ENCODE measurements at regions not wholly inside any gene's neighbourhood (a gene's known extent, or its start where the extent isn't known, plus 50 kb on each side); places are given as distances from the start of the nearest gene placed in this dataset.
"Not testable (repeated sequence)": the region's sequence is repeated elsewhere in the genome, so short reads cannot be mapped to it uniquely, and the experiment has no call there.

GRCh38 chr6:144977250-144977864, 692.2 kb downstream of the UTRN start:
- ATAC-seq (peak; percentile 99), DNase-seq (ENCODE audit: low spot score) (peak; percentile 80)
- H3K36me3 ChIP-seq (ENCODE audit: insufficient read depth); H3K27ac ChIP-seq (ENCODE audit: low read depth); H3K27me3 Mint-ChIP-seq (ENCODE audit: insufficient read depth, low read depth, poor library complexity); H3K36me3 Mint-ChIP-seq (ENCODE audit: low read depth); H3K9me3 Mint-ChIP-seq; H4K20me1 ChIP-seq (replicated peaks; ENCODE audit: insufficient read depth); H3K4me1 ChIP-seq (ENCODE audit: insufficient read depth); H3F3A ChIP-seq (replicated peaks; ENCODE audit: low read depth); H3K4me3 Mint-ChIP-seq; H3K27me3 ChIP-seq (ENCODE audit: insufficient read depth); H3K79me2 ChIP-seq (replicated peaks; ENCODE audit: insufficient read depth); H3K9me2 ChIP-seq (ENCODE audit: insufficient read depth): not testable (repeated sequence)
- Histone ChIP-seq H2AFZ (peak overlapping the region; percentile 92), H3K4me2 (peak overlapping the region; percentile 58; the same call in 1 of the 2 replicates), H3K4me3 (peak overlapping the region; percentile 4; the same call in 1 of the 2 replicates)
- H3K4me1 Mint-ChIP-seq = peaks cover 15% of the 10 kb centered on the region
- peak overlapping the region; percentile 74 for H3K27ac Mint-ChIP-seq

GRCh38 chr6:144978208-144978607, 693.1 kb downstream of the UTRN start:
- H3K79me2 ChIP-seq (replicated peaks; ENCODE audit: insufficient read depth) = no peaks in the 10 kb centered on the region
- TF ChIP-seq STAT1 (IDR thresholded peaks at IDR 0.05; ENCODE audit: unreplicated experiment) (no peak), CREB1 (CRISPR knock-in tag; IDR thresholded peaks at IDR 0.05; ENCODE audit: low read depth) (no peak), REST (IDR thresholded peaks at IDR 0.05; ENCODE audit: unreplicated experiment) (no peak), ZNF114 (CRISPR knock-in tag; IDR thresholded peaks at IDR 0.05) (no peak), NANOG (IDR thresholded peaks at IDR 0.05; ENCODE audit: borderline replicate concordance) (no peak), JUNB (IDR thresholded peaks at IDR 0.05; ENCODE audit: unreplicated experiment) (no peak), ETS1 (IDR thresholded peaks at IDR 0.05) (no peak), EZH2phosphoT487 (IDR thresholded peaks at IDR 0.05; ENCODE audit: unreplicated experiment) (no peak), EZH2 (IDR thresholded peaks at IDR 0.05; ENCODE audit: low read depth, unreplicated experiment) (no peak), POLR2AphosphoS5 (IDR thresholded peaks at IDR 0.05; ENCODE audit: low read depth) (no peak), ZNF331 (CRISPR knock-in tag; IDR thresholded peaks at IDR 0.05; ENCODE audit: low read depth) (no peak)
- TF ChIP-seq, protein P1, sequence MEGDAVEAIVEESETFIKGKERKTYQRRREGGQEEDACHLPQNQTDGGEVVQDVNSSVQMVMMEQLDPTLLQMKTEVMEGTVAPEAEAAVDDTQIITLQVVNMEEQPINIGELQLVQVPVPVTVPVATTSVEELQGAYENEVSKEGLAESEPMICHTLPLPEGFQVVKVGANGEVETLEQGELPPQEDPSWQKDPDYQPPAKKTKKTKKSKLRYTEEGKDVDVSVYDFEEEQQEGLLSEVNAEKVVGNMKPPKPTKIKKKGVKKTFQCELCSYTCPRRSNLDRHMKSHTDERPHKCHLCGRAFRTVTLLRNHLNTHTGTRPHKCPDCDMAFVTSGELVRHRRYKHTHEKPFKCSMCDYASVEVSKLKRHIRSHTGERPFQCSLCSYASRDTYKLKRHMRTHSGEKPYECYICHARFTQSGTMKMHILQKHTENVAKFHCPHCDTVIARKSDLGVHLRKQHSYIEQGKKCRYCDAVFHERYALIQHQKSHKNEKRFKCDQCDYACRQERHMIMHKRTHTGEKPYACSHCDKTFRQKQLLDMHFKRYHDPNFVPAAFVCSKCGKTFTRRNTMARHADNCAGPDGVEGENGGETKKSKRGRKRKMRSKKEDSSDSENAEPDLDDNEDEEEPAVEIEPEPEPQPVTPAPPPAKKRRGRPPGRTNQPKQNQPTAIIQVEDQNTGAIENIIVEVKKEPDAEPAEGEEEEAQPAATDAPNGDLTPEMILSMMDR (conservative IDR thresholded peaks at IDR 0.05; ENCODE audit: low read depth in 2 of 2) = no peak
- no peak overlapping the region for H3K4me2 ChIP-seq
- no peaks in the 10 kb centered on the region for H3K36me3 ChIP-seq (ENCODE audit: insufficient read depth)
- H3K27me3 ChIP-seq (ENCODE audit: insufficient read depth) = no peaks in the 10 kb centered on the region
- H3K27ac ChIP-seq (ENCODE audit: low read depth) = no peak overlapping the region
- Mint-ChIP-seq H3K4me3 (no peak overlapping the region), H3K36me3 (ENCODE audit: low read depth) (no peaks in the 10 kb centered on the region), H3K9me3 (peaks cover 2% of the 10 kb centered on the region; the same call in 2 of the 3 replicates), H3K27me3 (ENCODE audit: insufficient read depth, low read depth, poor library complexity) (peaks cover 3% of the 10 kb centered on the region), H3K4me1 (peaks cover 15% of the 10 kb centered on the region), H3K27ac (no peak overlapping the region)
- DNase-seq (ENCODE audit: low spot score) (no peak), ATAC-seq (no peak)
- no peaks in the 10 kb centered on the region for H3K9me2 ChIP-seq (ENCODE audit: insufficient read depth)
- H3F3A ChIP-seq (replicated peaks; ENCODE audit: low read depth) = no peaks in the 10 kb centered on the region
- no peaks in the 10 kb centered on the region for H4K20me1 ChIP-seq (replicated peaks; ENCODE audit: insufficient read depth)
- H3K4me1 ChIP-seq (ENCODE audit: insufficient read depth) = peaks cover 5% of the 10 kb centered on the region; the same call in 1 of the 2 replicates
- H2AFZ ChIP-seq = peak overlapping the region; percentile 17; the same call in 1 of the 2 replicates
- no peak overlapping the region for H3K4me3 ChIP-seq

Measured in GM23338 (cell line).